ENCODE measurements at regions not wholly inside any gene's neighbourhood (a gene's known extent, or its start where the extent isn't known, plus 50 kb on each side); places are given as distances from the start of the nearest gene placed in this dataset.
"Not testable (repeated sequence)": the region's sequence is repeated elsewhere in the genome, so short reads cannot be mapped to it uniquely, and the experiment has no call there.

DNA sequence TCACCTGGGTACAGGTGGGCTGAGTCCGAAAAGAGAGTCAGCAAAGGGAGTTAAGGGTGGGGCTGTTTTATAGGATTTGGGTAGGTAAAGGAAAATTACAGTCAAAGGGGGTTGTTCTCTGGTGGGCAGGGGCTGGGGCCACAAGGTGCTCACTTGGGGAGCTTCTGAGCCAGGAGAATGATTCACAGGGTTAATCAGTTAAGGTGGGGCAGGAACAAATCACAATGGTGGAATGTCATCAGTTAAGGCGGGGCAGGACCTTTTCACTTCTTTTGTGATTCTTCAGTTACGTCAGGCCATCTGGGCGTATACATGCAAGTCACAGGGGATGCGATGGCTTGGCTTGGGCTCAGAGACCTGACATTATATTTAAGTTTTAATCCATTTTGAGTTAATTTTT, 179.7 kb upstream of the TRPC7 start:
- not testable (repeated sequence) for DNase-seq (ENCODE audit: low read depth in 2 of 2)

DNA sequence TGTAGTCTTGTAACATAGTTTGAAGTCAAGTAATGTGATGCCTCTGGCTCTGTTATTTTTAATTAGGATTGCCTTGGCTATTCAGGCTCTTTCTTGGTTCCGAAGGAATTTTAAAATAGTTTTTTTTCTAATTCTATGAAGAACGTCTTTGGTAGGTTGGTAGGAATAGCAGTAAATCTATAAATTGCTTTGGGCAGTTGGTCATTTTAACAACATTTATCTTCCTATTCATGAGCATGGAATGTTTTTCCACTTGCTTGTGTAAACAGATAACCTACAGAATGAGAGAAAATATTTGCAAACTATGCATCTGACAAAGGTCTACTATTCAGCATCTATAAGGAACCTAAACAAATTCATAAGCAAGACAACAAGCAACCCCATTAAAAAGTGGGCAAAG, 173.2 kb upstream of the TRPC7 start:
- no peak for DNase-seq (ENCODE audit: low read depth in 2 of 2)

DNA sequence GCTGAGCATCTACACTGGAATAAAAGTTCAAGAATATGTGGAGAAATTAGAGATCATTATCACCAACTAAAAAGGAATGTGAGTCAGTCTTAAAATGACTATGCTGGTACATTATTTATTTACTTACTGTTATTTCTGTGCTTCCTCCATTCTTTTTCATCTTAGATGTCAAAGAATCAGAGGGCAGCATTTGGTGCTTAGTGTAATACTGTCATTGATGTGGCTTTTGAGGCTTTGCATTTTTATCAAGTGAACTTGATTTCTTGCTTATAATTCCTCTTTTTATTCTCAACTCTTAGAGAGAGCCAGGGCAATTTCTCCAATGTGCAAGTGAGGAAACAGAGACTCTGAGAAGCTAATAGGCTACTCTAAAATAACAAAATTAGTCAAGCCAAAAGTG, 163.7 kb upstream of the TRPC7 start:
- no peak for DNase-seq (ENCODE audit: low read depth in 2 of 2)

DNA sequence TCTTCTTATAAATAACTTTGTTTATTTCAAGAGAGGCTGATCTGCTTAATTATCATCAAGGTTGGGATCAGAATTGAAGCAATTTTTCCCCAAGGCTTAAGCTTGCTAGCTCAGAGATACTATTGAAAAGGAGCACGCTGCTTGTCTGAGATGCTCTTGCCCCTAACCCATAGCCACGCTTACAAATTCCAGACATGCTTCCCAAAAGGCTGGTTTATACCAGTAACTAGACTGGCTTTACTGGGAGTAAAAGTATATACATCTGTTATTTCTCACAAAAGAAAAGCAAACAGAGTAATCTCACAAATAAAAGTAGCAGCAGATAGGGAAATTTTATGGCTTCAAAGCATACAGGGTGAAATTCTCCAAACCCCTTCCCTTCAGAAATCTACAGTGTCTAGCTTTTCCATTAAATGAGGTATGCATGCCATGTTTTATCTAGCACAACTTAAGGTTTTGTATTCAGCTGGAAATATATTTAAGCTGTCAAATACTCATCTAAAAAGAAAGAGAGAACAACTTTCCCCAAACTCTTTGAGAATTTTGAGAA, 163.2 kb upstream of the TRPC7 start:
- no peak for DNase-seq (ENCODE audit: low read depth in 2 of 2)

DNA sequence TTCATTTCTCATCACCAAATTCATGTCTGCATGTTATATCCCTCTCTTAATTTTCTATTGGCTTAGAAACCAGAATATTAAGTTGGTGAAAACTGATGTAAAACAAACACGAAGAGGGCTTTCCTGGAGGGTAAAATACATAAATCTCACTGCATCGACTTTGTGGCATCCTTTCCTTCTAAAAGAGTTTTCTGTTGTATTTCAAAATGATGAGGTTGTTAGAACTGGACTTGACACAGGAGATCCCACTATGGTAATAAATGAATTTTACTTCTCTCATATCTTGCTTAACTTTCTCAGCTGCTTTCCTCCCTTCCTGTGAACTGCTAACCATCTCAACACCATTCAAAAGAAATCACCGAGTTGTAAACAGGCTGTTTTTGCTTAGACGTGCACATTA, 162.0 kb upstream of the TRPC7 start:
- no peak for DNase-seq (ENCODE audit: low read depth in 2 of 2)

DNA sequence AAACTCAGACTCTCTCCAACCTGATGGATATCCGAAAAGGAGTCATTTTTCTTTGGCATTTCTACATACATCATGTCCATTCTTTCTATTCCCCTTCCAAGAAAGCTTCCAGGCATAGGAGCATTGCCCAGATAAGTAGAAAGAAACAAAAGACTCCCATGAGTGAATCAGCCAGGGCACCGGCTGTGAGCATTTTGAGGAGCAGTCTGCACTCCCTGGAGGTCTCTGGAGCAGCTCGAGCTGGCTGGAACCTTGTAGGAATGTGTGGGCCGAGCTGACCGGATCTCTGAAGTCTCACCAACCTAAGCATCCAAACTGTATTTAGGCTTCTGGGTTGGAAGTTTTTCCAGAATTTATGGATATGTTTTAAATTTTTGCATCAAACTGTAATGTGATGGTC, 161.4 kb upstream of the TRPC7 start:
- DNase-seq (ENCODE audit: low read depth in 2 of 2): no peak

DNA sequence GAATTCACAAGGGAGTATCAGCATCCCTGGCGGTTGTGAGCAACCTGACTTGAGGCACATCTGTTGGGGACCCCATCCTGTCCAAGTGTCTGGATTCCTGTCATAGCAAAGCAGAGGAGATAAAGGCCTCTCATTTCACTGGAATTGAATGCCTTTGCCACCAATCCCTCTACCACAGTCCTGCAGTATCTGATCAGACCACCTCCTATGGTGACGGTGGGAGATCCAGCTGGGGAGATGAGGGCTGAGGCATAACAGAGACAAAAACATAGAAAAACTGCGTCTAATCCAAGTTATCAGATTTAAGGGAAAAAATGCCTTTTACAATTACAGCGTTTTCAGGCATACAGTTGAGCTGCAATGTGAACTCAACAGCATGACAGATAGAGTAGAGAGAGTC, 160.7 kb upstream of the TRPC7 start:
- DNase-seq (ENCODE audit: low read depth in 2 of 2): no peak

DNA sequence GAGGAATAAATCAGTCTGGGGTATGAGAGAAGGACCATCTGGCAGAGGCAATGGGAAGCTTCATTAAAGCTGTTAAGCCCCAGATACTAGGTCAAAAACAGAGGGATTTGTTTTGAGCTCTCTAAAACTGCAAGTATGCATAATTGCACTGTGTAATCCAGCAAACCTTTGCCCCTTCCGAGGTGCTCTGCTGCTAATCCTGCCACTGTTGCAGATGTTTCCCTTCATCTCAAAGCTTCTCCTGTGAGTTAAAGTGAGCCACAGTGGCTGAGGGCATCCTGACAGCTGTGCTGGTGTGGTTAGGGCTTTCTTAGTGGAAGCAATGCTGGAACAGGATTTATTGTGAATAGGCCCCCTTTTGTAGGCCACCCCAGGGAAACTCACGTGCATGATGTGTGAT, 160.3 kb upstream of the TRPC7 start:
- no peak for DNase-seq (ENCODE audit: low read depth in 2 of 2)

DNA sequence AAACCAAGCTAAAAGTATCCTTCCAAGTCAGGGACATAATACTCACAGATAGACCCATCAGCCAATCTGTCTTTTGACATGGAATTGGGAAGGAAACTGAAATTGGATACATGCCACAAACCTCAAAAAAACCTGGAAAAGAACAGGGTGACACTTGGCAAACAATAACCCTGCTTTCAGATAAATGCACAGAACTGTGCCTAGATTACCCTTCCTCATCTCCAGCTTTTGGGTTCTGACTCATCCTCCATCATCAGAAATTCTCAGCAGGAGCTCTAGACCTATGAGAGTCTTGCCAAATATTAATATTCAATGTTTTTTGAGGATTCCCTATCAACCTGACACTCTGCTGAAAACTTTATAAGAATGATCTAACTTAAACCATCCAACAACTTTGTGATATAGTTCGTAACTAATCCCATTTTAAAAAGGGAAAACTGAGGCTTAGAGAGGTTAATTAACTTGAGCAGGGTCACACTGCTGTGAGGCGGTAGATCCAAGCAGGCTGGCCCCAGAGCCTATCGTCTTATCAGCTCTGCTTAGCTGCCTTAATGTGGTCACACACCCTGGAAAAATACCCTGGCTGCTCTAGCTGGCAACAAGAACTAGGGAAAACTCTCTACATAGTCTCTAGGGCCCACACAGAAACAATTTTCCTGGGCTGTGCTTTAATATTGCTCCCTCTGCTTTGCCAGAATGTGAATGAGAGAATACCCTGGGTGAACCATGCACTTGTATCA, 157.0 kb upstream of the TRPC7 start:
- DNase-seq (ENCODE audit: low read depth in 2 of 2): no peak

DNA sequence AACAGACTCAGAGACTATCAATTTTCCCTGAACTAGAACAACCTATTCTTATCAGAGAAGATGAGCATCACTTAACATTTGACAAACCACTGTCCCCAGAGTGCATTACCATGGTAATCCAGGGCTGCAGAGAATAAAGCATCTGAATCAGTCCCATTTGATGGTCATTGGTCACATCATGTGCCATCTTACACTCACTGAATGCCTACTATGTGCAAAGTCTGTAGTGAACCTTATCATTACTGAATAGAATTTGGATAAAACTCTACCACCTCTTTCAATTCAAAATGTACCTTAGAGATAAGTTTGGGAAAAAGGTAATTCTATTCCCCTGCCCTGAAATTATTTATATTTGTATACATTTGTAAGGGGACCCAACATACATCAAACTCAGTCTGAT, 156.4 kb upstream of the TRPC7 start:
- DNase-seq (ENCODE audit: low read depth in 2 of 2): no peak

DNA sequence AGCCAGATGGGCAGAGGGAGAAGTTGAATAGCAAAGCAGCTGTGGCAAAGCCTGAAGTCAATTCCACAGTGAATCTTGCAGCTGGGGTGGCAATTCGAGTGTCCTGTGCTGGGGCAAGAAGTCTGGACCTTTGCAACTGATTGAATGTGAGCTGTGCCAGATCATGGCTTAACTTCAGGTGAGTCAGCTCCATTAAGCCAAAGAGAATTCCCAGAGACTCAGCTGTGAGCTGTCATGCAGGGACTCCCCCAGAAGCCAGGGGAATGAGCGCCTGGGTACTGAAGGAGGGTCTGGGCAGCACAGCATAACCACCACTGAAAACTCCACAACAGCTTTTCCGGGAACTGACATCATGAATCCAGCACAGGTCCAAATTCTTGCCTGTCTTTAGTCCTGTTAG, 153.5 kb upstream of the TRPC7 start:
- DNase-seq (ENCODE audit: low read depth in 2 of 2): no peak

DNA sequence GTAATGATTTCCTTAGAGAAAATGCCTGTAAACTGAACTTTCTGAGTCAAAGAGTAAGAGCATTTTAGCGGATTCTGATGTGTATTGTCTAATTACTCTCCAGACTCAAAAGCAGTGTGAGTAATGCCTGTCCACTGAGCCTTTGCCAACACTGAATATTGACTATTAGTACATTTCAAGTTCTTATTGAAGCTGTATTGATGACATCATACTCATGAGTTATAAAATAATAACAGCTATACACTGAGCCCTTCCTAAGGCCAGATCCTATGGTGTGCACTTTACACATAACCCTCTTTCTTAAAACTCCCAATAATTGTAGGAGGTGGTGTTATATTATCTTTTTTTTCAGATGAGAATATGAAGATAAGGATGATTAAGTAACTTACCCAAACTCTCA, 152.8 kb upstream of the TRPC7 start:
- no peak for DNase-seq (ENCODE audit: low read depth in 2 of 2)

DNA sequence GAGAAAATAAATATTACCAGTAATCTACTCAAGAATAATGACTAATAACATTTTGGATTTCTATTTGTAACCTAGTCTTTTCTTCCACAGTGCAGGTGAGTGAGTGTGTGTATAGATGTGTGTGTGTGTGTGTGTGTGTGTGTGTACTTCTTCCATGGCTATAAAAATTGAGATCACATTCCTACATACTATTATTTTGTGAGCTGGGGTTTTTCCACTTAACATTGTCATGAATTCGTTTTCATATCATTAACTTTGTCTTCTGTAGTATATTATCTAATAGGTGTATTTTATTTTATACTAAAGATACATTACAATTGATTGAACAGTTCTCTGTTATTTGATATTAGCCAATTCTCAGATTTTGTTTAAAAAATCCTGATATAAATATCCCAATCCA, 152.4 kb upstream of the TRPC7 start:
- DNase-seq (ENCODE audit: low read depth in 2 of 2): no peak

DNA sequence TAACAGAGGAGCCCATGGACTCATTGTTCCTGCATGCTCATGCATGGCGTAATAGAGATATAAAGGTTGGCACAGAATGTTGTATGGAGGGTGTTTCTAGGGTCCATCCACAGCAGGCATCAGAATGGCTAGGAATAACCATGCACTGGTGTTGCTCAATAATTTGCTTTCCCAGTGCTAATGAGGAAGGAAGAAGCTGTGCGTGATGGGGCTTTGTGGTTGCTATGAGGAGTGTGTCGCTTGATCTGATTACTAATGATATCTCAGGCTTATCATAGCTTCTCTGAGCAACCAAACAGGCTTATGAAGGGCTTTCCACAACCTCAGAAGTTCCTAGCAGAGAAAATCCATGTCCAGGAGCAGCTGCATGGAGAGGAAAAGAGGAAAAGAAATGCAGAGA, 151.3 kb upstream of the TRPC7 start:
- no peak for DNase-seq (ENCODE audit: low read depth in 2 of 2)

DNA sequence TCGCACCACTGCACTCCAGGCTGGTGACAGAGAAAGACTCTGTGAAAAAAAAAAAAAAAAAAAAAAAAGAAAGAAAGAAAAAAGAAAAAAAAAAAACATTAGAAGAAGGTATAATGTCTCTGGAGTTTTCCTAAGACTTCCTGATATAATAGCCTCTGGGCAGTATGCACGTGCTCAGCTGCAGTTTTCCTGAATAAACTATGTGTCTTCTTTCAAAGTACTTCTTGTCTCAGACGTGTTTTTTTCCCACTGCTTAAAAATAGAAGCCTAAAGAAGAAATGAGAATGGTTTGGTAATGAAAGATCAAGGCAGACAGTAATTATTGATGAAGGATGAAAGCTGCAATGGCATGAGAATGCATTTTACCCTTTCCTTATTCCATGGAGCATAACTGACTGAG, 148.1 kb upstream of the TRPC7 start:
- no peak for DNase-seq (ENCODE audit: low read depth in 2 of 2)

DNA sequence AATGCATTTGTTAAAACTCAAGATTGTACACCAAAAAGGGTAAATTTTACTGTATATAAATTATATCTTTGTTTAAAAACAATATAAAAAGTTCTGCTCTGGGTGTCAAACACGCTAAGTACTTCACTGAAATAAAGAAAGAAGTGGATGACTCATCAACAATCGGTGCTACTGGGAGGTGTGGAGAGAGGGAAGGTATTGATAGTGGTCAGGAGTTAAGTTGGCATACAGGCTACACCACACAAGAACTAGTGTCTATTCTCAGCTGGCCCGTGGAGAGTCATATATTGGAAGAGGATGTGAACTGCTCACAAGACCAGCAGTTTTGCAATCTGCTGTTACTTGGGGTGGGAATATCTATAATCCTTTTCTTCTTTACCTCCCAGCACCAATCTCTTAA, 145.7 kb upstream of the TRPC7 start:
- no peak for DNase-seq (ENCODE audit: low read depth in 2 of 2)

DNA sequence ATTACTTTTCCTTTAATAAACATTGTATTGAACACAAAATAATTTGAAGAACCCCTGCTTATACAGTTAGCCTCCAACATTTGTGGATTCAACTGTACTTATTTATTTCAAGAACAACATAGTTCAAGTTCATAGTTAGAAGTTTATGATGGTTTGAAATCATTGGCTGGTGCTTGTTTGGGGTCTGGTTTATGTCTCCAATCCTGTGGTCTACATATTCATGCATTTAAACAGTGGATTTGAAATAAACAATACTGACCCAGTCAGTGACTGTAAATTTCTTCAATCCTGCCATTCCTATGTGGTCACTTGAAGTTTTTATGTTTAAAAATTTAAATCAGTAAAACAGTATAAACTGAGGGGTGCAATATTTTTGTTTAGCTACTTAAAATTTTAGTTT, 145.1 kb upstream of the TRPC7 start:
- DNase-seq (ENCODE audit: low read depth in 2 of 2): no peak

DNA sequence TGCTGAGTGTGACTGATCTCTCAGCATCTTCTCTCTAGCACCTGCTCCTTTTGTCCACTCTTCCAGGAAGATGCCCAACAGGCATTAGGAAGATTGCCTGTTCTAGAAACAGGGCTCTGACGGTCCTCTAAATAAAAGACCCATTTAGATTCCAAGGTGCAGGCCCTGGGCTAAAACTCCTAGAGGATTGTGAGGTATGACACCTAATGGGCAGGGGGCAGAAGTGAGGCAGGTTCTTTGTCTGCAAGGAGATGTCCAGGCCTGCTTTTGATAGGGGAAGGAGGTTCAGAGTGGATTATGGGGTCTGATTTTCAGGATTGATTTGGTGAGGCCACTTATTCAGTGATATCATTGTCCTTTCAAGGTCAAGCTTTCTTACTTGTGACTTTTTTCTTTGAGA, 140.8 kb upstream of the TRPC7 start:
- DNase-seq (ENCODE audit: low read depth in 2 of 2): no peak

DNA sequence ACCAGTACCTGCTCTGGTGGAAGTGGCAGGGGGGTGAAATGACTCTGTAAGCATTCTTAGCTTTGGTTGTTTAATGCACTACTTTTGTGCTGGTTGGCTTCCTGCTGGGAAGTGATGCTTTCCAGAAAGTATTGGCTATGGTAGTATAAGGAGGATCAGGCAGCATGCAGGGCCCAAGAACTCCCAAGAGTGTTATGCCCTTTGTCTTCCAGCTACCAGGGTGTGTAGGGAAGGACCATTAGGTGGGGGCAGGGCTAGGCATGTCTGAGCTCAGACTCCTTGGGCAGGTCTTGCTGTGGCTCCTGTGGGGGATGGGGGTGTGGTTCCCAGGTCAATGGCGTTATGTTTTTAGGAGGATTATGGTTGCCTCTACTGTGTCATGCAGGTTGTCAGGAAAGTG, 135.8 kb upstream of the TRPC7 start:
- no peak for DNase-seq (ENCODE audit: low read depth in 2 of 2)

DNA sequence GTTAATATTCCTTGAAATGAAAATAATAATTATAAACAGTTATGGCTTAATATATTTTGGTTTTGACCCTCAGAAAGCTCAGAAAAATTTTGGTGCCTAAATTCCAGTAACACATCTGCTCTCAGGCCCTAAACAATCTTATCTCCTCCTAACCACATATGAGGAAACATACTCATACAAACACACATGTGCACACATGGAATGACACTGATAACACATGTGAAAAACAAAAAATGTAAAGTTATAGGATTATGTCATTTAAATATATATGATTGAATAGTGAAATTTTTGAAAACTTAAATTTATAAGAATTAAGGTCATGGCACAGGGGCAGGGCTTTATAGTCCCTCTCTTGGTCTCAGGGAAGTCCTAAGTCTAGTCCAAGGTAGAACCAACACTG, 127.2 kb upstream of the TRPC7 start:
- no peak for DNase-seq (ENCODE audit: low read depth in 2 of 2)

DNA sequence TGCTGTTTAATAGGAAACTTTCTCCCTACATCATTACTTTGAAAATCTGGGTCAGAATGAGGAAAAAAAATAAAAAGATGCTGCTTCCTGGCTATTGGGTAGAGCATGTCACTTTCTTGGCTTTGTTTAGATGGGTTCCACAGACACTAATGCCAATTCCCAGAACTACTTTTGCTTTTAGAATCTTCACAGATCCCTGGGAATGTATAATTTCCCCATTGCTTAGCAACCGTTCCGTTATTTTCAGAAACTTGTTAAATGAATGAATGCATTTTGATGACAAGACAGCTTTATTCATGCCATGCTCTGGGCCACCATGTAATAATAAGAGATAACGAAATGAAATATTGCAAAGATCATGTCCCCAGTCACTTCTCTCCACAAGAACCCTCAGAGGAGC, 126.5 kb upstream of the TRPC7 start:
- DNase-seq (ENCODE audit: low read depth in 2 of 2): no peak

DNA sequence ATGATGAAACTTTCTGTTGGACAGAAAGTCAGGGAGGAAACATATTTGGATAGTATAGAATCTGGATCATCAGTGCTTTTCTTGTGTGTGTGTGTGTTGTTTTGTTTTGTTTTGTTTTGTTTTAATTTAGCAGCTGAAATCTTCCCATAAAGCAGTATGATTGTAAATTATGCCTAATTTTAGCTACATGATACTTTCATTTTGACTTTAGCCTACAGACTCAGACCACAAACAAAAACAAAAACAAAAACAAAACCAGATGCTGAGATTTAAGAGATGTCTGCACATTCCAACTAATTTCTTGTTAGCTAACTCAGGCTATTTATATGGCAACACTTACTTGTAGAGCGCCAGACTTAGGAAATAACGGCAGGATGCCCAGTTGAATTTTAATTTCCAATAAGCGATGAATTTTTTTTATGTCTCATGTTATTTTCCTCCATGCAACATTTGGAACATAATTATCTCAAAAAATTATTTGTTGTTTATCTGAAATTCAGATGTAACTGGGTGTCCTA, 119.5 kb upstream of the TRPC7 start:
- DNase-seq (ENCODE audit: low read depth in 2 of 2): no peak

DNA sequence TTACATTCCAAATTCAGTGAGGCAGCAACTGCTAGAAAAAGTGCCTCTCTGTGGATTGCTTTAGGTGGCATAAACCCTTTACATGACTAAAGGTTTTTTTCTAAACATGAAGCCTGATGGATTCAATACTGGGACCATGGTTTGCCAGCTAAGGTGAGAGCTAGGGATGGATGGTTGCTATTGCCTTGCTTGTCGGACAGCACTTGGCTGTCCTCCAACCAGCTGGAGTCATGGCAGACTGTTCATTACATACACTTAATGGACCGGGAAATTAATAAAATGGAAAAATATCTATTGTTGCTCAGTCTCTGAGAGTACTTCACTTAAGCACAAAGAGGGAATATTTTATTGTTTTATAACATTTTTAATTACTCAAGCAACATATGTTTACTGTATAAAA, 116.9 kb upstream of the TRPC7 start:
- no peak for DNase-seq (ENCODE audit: low read depth in 2 of 2)

DNA sequence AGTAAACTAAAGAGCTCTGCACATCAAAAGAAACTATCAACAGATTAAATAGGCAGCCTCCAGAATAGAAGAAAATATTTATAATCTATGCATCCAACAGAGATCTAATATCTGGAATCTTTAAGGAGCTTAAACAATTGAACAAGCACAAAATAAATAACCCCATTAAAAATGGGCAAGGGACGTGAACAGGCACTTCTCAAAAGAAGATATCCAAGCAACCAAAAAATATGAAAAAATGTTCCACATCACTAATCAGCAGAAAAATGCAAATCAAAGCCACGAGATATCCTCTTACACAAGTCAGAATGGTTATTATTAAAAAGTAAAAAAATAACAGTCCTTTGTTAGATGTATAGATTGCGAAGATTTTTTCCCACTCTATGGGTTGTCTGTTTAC, 109.1 kb upstream of the TRPC7 start:
- no peak for DNase-seq (ENCODE audit: low read depth in 2 of 2)
